Activated T-cell treated with anti-CD3 and anti-CD28 coated beads, Interleukin-2, amount 50 U/mL, for 72 hours (primary cell): ENCODE measurements at regions not wholly inside any gene's neighbourhood (a gene's known extent, or its start where the extent isn't known, plus 50 kb on each side); places are given as distances from the start of the nearest gene placed in this dataset.

Experiments
- ATAC-seq, 2 donors: fragments of 150-1000 bp; cut with Tn5 transposase; replicated peaks in 1 of 2; 2 replicates each; pipeline ENCODE4 v1.10.0; 2021; ENCODE audit warnings: moderate library complexity in 2 of 2, mild to moderate bottlenecking in 1 of 2
- DNase-seq, 2 donors: peaks; one replicate each; pipeline ENCODE4 v3.0.0; 2021 to 2022; ENCODE audit warnings: mixed read lengths in 1 of 2
- H3K27ac Mint-ChIP-seq: one replicate; pipeline ENCODE4 v1.8.0; 2022; ENCODE audit warnings: mild to moderate bottlenecking, moderate library complexity, mixed read lengths
- H3K27me3 Mint-ChIP-seq: one replicate; pipeline ENCODE4 v1.8.0; 2022; ENCODE audit warnings: low read depth, mixed read lengths
- H3K36me3 Mint-ChIP-seq, 2 donors: one replicate each; pipeline ENCODE4 v1.8.0; 2022; ENCODE audit warnings: mixed read lengths in 2 of 2, mild to moderate bottlenecking in 1 of 2; ENCODE audit not compliant: insufficient read depth in 2 of 2
- H3K4me1 Mint-ChIP-seq: one replicate; pipeline ENCODE4 v1.8.0; 2022; ENCODE audit warnings: low read depth, mixed read lengths
- H3K4me3 Mint-ChIP-seq, 2 donors: one replicate each; pipeline ENCODE4 v1.8.0; 2022; ENCODE audit warnings: mild to moderate bottlenecking in 2 of 2, mixed read lengths in 2 of 2, moderate library complexity in 2 of 2
- H3K9me3 Mint-ChIP-seq, 2 donors: one replicate each; pipeline ENCODE4 v1.8.0; 2022; ENCODE audit warnings: mixed read lengths in 2 of 2

DNA sequence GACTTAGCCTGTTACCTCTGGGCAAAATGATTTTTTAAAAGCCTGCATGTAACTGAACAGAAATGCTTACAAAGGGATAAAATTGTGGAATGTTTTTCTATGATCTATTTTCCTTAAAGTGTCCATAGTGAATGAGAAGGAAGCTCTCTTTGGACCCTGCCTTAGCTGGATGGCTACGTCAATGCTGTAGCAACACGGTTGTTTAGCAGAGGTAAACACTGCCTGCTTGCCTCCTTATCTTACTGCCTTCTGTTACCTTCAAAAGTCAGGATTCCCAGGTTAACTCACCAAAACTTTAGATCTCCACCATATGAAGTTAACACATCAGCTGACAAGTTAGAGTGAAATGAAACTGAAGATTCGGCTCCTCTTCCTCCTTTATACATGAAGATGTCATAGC, 402.6 kb downstream of the SAMD5 start:
- no peaks in the 10 kb centered on the region for H3K4me1 Mint-ChIP-seq
- H3K9me3 Mint-ChIP-seq, result peaks cover 0 to 4% of the 10 kb centered on the region in 2 donors
- H3K4me3 Mint-ChIP-seq, result no peak overlapping the region
- H3K27me3 Mint-ChIP-seq, result no peaks in the 10 kb centered on the region
- ATAC-seq, result no peak
- no peaks in the 10 kb centered on the region for H3K36me3 Mint-ChIP-seq
- DNase-seq, result no peak
- no peak overlapping the region for H3K27ac Mint-ChIP-seq

DNA sequence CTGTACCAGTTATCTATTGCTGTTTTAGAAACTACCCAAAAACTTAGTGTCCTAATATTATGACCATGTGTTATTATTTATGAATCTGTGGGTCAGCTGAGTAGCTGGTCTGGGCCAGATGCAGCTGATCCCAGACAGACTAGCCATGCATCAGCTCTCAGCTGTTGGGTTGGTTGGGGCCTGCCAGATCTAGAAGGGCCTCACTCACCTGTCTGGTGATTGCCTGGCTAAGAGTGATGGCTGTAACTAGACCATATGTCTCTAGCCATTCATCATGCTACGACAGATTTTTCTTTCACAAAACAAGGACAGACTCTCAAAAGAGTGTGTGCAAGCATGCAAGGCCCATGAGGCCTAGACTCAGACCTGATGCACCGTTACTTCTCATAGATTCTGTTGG, 403.2 kb downstream of the SAMD5 start:
- peaks cover 0 to 4% of the 10 kb centered on the region in 2 donors for H3K9me3 Mint-ChIP-seq

DNA sequence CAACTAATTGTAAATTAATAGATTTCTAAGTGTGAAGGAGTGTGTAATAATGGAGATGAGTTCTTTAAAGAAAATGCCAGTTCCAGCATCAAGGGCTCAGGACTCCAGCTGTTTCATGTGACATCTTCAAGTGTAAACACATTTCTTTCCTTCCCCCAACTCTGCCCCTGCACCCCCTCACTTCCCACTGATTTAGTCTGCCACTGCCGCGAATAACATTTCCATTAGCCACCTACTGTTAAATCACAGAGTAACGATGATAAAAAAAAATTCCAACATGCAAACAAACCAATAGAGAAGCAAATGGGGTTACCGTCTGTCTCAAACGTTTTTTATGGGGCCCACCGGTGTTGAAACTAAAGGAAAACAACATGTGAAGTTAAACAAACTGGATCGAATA, 414.3 kb downstream of the SAMD5 start:
- no peak for DNase-seq
- peaks cover 5 to 8% of the 10 kb centered on the region in 2 donors for H3K9me3 Mint-ChIP-seq
- no peaks in the 10 kb centered on the region for H3K4me1 Mint-ChIP-seq
- ATAC-seq, result no peak
- no peaks in the 10 kb centered on the region for H3K36me3 Mint-ChIP-seq
- no peak overlapping the region for H3K27ac Mint-ChIP-seq
- no peaks in the 10 kb centered on the region for H3K27me3 Mint-ChIP-seq
- H3K4me3 Mint-ChIP-seq, result no peak overlapping the region

More for the DNA sequence above, 403.2 kb downstream of the SAMD5 start:
- no peak for ATAC-seq
- H3K4me1 Mint-ChIP-seq, result no peaks in the 10 kb centered on the region
- H3K27ac Mint-ChIP-seq, result no peak overlapping the region
- no peak for DNase-seq
- no peaks in the 10 kb centered on the region for H3K36me3 Mint-ChIP-seq
- H3K27me3 Mint-ChIP-seq, result no peaks in the 10 kb centered on the region
- H3K4me3 Mint-ChIP-seq, result no peak overlapping the region

DNA sequence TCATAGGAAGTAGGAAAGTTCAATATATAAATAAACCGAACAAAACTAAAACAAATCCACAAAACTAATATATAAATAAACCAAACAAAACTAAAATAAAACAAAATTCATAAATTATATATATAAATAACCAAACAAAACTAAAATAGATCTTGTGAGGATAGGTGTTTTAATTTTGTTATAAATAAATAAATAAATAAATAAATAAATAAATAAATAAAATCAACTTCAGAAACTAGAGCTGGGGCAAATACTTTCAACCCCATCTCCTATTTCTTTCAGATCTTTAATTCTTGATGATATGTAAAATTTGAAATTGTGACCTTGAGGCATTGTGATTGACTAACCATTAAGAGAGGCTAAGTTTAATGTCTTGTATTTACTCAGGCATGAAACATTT, 416.1 kb downstream of the SAMD5 start:
- Mint-ChIP-seq H3K9me3 (peaks cover 8 to 11% of the 10 kb centered on the region in 2 donors), H3K4me3 (no peak overlapping the region), H3K27me3 (no peaks in the 10 kb centered on the region), H3K27ac (no peak overlapping the region), H3K4me1 (no peaks in the 10 kb centered on the region), H3K36me3 (peaks cover 0 to 2% of the 10 kb centered on the region in 2 donors)
- ATAC-seq (no peak), DNase-seq (no peak)

DNA sequence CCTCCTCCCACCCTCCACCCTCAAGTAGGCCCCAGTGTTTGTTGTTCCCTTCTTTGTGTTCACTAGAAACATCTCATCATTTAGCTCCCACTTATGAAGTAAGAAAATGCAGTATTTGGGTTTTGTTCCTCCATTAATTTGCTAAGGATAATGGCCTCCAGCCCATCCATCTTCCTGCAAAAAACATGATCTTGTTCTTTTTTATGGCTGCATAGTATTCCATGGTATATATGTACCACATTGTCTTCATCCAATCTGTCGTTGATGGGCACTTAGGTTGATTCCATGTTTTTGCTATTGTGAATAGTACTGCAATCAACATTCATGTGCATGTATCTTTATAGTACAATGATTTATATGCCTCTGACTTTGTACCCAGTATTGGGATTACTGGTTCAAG, 416.8 kb upstream of the SASH1 start:
- H3K4me1 Mint-ChIP-seq, result no peaks in the 10 kb centered on the region
- ATAC-seq (no peak), DNase-seq (no peak)
- H3K27ac Mint-ChIP-seq, result no peak overlapping the region
- H3K4me3 Mint-ChIP-seq, result no peak overlapping the region
- H3K9me3 Mint-ChIP-seq, result peaks cover 8 to 11% of the 10 kb centered on the region in 2 donors
- H3K36me3 Mint-ChIP-seq, result peaks cover 0 to 2% of the 10 kb centered on the region in 2 donors
- H3K27me3 Mint-ChIP-seq, result no peaks in the 10 kb centered on the region

DNA sequence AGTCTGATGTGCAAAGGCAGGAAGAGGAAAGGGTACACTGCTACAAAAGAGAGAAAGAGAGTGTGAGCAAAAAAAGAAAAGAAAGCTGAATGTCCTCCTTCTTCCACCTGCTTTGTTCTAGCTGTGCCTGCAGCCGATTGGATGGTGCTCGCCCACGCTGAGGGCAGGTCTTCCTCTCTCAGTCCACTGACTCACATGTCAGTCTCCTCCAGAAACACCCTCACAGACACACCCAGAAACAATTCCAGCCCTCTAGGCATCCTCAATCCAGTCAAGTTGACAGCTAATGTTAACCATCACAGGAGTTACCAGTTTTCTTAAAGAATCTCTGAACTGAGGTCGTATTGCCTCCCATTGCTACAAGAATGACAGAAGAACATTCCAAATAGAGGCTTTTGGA, 411.9 kb upstream of the SASH1 start:
- ATAC-seq, result no peak
- H3K36me3 Mint-ChIP-seq, result peaks cover 0 to 2% of the 10 kb centered on the region in 2 donors
- H3K27ac Mint-ChIP-seq, result no peak overlapping the region
- H3K9me3 Mint-ChIP-seq, result peaks cover 8 to 15% of the 10 kb centered on the region in 2 donors
- H3K4me1 Mint-ChIP-seq, result no peaks in the 10 kb centered on the region
- no peak for DNase-seq
- no peaks in the 10 kb centered on the region for H3K27me3 Mint-ChIP-seq
- no peak overlapping the region for H3K4me3 Mint-ChIP-seq

DNA sequence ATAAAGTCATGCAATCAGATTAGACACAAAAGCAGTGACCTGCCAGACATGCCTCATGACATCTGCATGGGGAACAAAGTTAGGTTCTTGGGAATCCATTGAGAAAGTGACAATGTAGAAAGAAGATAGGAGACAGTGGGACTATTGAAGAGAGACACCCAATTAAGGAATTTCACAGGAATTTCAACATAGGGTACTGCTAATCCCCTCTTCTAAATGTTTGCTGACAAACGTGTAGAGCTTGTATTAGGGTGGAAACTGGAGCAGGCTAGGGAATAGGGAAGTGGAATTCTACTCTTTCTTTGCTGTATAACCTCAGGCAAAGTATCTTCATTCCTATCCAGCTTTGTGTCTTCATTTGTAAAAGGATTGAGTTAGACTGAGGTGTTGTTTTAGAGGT, 409.4 kb upstream of the SASH1 start:
- ATAC-seq (no peak), DNase-seq (no peak)
- Mint-ChIP-seq H3K36me3 (peaks cover 0 to 2% of the 10 kb centered on the region in 2 donors), H3K4me3 (no peak overlapping the region), H3K27me3 (no peaks in the 10 kb centered on the region), H3K9me3 (peaks cover 7 to 9% of the 10 kb centered on the region in 2 donors), H3K4me1 (no peaks in the 10 kb centered on the region), H3K27ac (no peak overlapping the region)

DNA sequence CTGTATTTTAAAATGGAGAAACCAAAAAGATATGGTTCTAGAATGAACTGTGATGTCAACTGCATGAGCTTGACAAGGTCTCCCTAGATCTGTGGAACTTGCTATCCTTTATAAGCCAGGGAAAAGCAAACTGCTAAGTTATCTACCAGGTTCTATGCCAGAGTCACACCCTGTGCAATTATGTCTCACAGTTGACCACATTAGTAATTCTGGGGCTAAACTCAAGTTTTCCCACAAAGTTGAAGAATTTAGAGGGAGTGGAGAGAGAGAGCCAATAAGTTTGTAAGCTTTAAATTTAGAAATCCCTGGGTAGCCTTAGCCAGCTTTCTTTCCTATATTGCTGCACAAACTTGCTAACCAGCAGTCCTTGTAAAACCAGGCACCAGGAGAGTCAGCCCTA, 407.0 kb upstream of the SASH1 start:
- Mint-ChIP-seq H3K4me3 (no peak overlapping the region), H3K4me1 (no peaks in the 10 kb centered on the region), H3K9me3 (peaks cover 2 to 4% of the 10 kb centered on the region in 2 donors), H3K36me3 (no peaks in the 10 kb centered on the region), H3K27me3 (no peaks in the 10 kb centered on the region), H3K27ac (no peak overlapping the region)
- DNase-seq, result no peak
- no peak for ATAC-seq

DNA sequence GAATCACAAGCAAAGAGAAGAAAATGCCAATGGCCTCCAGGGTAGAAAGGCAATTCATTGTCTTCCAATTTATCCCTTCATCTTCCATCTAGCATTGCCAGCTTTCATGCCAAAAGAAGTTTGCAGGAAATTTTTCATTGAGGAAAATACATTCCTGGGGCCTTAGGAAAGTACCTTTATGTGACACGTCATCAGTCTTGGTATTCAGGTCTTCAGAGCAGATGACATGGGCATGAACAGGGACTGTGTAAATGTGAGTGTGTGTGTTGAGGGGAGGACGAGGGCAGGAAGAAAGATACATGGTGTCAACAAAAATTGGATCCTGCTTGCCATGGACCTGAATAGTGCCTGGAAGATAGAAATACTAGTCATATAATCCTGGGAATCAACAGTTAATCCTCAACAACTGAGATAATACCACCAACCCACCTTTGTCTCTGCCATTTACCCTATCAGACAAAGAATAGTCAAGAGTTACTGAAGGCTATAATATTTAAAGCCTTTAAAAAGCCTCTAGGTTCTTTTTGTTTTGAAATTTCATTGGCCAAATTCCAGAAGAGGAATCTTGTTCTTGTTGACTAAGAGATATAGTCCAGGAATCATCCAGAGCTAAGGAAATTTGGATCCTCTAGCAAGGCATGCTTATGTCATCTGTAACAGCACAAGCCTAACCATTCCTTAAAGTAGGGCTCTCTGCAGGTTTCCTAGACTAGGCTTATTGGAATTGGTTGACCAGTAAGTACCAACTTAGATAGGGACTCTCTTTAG, 405.8 kb upstream of the SASH1 start:
- DNase-seq (no peak), ATAC-seq (no peak)
- Mint-ChIP-seq H3K27ac (no peak overlapping the region), H3K4me1 (no peaks in the 10 kb centered on the region), H3K27me3 (no peaks in the 10 kb centered on the region), H3K9me3 (peaks cover 2 to 4% of the 10 kb centered on the region in 2 donors), H3K36me3 (no peaks in the 10 kb centered on the region), H3K4me3 (no peak overlapping the region)

DNA sequence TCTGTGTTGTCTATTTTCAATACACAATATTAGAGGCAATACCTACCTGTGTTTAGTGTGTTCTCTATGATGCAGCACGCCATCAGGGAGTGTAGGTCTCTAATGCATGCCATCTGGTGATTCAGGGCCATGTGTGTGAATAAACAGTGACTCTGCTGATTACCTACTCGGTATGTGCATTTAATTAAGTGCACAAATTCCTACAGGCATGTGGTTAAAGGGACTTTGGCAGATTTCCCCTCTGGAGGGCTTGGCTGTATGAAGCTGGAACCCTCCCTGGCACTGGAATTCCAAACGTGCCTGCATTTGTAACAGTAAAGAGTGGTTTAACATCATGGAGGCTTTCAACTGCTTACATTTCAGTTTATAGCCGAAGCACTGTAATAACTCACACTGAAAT, 401.5 kb upstream of the SASH1 start:
- H3K36me3 Mint-ChIP-seq, result no peaks in the 10 kb centered on the region
- no peak overlapping the region for H3K4me3 Mint-ChIP-seq
- no peak overlapping the region for H3K27ac Mint-ChIP-seq
- DNase-seq (no peak), ATAC-seq (no peak)
- no peaks in the 10 kb centered on the region for H3K27me3 Mint-ChIP-seq
- H3K4me1 Mint-ChIP-seq, result no peaks in the 10 kb centered on the region
- peaks cover 6 to 7% of the 10 kb centered on the region in 2 donors for H3K9me3 Mint-ChIP-seq

DNA sequence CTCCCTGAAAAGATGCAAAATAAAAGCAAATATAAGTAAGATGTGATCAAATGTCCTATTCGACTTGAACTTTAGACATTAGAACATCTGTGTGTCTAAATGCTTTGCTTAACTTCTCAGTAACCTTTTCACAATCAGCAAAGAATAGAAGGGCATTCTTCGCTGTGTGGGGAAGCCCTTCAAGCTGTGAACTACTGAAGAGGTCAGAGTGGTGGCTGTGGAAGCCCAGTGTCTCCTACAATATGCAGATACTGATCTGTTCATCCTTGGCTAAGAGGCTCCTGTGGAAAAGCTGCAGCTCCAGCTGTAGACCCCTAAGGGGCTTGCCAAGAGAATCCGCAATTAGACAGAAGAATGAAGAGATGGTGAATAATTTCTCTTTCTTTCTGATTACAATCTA, 400.3 kb upstream of the SASH1 start:
- no peak for ATAC-seq
- Mint-ChIP-seq H3K27ac (no peak overlapping the region), H3K27me3 (no peaks in the 10 kb centered on the region), H3K4me1 (no peaks in the 10 kb centered on the region), H3K36me3 (no peaks in the 10 kb centered on the region), H3K4me3 (no peak overlapping the region), H3K9me3 (peaks cover 4 to 7% of the 10 kb centered on the region in 2 donors)
- DNase-seq, result no peak

DNA sequence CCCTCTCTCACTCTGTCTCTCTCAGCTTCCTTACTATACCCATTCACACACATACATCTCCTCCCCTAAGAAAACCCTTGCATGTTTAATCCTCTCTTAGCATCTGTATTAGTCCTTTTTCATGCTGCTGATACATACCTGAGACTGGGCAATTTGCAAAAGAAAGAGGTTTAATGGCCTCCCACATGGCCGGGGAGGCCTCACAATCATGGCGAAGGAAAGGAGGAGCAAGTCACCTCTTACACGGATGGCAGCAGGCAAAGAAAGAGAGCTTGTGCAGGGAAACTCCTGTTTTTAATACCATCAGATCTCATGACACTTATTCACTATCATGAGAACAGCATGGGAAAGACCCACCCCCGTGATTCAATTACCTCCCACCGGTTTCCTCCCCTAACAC, 398.5 kb upstream of the SASH1 start:
- Mint-ChIP-seq H3K27ac (no peak overlapping the region), H3K27me3 (no peaks in the 10 kb centered on the region), H3K36me3 (no peaks in the 10 kb centered on the region), H3K9me3 (peaks cover 4 to 7% of the 10 kb centered on the region in 2 donors), H3K4me1 (no peaks in the 10 kb centered on the region), H3K4me3 (no peak overlapping the region)
- no peak for DNase-seq
- no peak for ATAC-seq

DNA sequence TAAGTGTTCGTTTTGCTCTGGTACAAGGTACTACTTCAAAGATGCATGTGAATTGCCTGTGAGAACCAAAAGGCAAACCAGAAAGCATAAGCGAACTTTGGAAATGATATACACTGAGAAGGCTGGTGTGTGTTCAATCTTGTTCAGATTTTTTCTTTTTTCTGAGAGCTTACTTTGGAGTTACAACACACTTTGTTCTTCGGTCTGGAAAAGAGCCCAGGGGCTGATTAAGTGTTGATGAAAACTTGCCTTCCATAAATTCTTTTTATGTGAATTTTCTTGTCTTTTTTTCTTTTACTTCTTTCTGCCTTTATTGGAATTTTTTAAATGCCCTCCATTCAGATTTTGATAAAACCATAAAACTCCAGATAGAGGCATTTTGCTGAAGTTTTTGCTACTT, 395.1 kb upstream of the SASH1 start:
- ATAC-seq, result no peak
- peaks cover 4 to 7% of the 10 kb centered on the region in 2 donors for H3K9me3 Mint-ChIP-seq
- H3K27ac Mint-ChIP-seq, result no peak overlapping the region
- H3K36me3 Mint-ChIP-seq, result no peaks in the 10 kb centered on the region
- DNase-seq, result no peak
- no peak overlapping the region for H3K4me3 Mint-ChIP-seq
- H3K4me1 Mint-ChIP-seq, result no peaks in the 10 kb centered on the region
- no peaks in the 10 kb centered on the region for H3K27me3 Mint-ChIP-seq

DNA sequence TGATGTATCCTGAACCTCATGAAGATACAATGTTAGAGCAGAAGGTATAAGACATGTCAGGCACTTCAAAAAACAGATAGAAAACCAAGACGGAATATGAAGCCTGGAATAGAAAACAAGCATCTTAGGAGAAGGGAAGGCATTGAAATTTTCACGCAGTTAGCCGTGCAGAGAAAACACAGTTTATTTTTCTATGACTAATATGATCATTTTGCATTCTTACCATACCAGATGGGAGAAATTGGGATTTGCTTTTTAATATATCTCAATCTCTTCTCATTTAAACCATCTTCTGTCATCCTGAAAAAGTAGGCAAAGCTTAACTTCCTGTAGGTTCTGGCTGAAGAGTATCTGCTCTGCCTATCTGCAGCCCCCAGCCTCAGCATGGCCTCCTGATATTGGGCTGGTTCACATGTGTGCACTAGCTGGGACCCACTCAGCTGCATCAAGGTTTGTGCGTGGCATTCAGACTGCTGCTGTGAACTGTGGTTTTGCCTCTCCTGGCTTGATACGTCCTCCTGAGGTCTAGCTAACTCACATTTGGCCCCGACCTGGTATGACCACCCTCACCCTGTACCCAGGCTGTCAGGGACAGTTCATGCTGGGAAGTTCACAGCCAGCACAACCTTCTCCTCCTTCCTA, 392.5 kb upstream of the SASH1 start:
- ATAC-seq (no peak), DNase-seq (no peak)
- no peaks in the 10 kb centered on the region for H3K36me3 Mint-ChIP-seq
- no peaks in the 10 kb centered on the region for H3K4me1 Mint-ChIP-seq
- no peak overlapping the region for H3K27ac Mint-ChIP-seq
- no peaks in the 10 kb centered on the region for H3K9me3 Mint-ChIP-seq
- H3K27me3 Mint-ChIP-seq, result no peaks in the 10 kb centered on the region
- no peak overlapping the region for H3K4me3 Mint-ChIP-seq
